ENCODE measurements at regions not wholly inside any gene's neighbourhood (a gene's known extent, or its start where the extent isn't known, plus 50 kb on each side); places are given as distances from the start of the nearest gene placed in this dataset.

- DNase-seq, result no peak
These were observed 52.2 kb upstream of the DTNBP1 start for GRCh38 chr6:15715060-15715459.

GRCh38 chr6:15714658-15715057 lies 51.8 kb upstream of the DTNBP1 start:
- DNase-seq, result no peak

GRCh38 chr6:15713325-15713724 lies 50.5 kb upstream of the DTNBP1 start:
- DNase-seq, result no peak

- no peak for DNase-seq
These were observed 50.0 kb upstream of the DTNBP1 start for GRCh38 chr6:15712797-15713196.
